ENCODE measurements at regions not wholly inside any gene's neighbourhood (a gene's known extent, or its start where the extent isn't known, plus 50 kb on each side); places are given as distances from the start of the nearest gene placed in this dataset.
"Not testable (repeated sequence)": the region's sequence is repeated elsewhere in the genome, so short reads cannot be mapped to it uniquely, and the experiment has no call there.

- no peak for DNase-seq (ENCODE audit: low read depth)
Observed at GRCh38 chr22:45061332-45061731, 51.5 kb upstream of the PHF21B start.

- DNase-seq (ENCODE audit: low read depth) = peak; percentile 93
Observed at GRCh38 chr22:45064313-45065278, 54.8 kb upstream of the PHF21B start.

- DNase-seq (ENCODE audit: low read depth) = no peak
Observed at GRCh38 chr22:45065726-45066125, 55.9 kb upstream of the PHF21B start.

DNA sequence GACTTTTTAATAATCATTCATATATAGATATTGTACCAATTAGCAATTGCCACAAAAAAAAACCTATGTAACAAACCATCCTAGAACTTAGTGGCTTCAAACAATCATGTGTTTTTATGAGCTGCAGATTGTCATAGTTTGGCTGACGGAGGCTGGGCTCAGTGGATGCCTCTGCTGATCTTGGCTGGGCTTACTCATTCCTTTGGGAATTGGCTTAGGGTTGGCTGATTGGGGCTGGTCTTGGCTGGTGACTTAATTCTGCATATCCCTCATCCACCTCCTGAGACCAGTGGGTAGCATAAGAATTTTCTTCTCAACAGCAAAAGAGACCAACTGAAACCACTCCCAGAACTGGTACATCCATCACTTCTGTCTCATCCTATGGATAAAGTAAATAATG is 57.9 kb upstream of the PHF21B start:
- DNase-seq (ENCODE audit: low read depth) = peak; percentile 14

- no peak for DNase-seq (ENCODE audit: low read depth)
Observed at GRCh38 chr22:45069925-45070324, 60.1 kb upstream of the PHF21B start.

DNA sequence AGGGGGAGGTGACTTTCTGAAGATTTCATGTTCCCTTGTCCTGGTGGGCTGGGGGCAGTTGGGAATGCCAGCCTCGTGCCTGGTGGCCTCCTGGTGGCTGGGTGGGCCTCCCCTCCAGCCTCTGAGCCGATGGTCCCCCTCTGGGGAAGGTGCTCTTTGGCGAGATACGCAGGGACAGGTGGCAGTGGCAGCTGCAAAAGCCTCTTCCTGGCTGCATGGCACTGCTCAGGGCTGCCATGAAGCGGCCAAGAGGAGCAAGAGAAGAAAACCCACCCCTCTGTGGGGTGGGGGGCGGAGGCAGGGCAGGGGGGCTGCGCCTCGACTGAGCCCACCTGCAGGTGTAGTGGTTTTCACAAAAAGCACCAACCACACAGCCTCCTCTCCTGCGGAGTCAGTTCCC is 61.8 kb upstream of the PHF21B start:
- no peak for DNase-seq (ENCODE audit: low read depth)

GRCh38 chr22:45072322-45072903 is 62.6 kb upstream of the PHF21B start:
- DNase-seq (ENCODE audit: low read depth) = peak; percentile 73

DNA sequence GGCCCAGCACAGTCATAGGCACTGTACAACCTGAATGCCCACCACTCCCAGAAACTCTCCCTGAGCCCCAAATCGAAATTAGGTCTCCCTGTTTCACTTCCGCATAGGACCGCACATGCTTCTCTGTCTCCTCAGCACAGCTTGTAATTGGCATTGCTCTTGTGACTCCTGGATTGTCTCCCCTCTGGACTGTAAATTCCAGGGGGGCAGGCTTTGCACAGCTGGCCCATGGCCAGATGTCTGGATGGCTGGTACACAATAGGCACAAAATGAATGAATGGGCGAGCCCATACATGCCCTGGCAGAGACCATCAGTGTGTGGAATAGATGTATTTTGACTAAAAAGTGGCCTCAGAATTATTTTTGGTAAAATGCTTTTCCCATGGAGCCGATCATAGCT is 63.3 kb upstream of the PHF21B start:
- DNase-seq (ENCODE audit: low read depth) = no peak

DNA sequence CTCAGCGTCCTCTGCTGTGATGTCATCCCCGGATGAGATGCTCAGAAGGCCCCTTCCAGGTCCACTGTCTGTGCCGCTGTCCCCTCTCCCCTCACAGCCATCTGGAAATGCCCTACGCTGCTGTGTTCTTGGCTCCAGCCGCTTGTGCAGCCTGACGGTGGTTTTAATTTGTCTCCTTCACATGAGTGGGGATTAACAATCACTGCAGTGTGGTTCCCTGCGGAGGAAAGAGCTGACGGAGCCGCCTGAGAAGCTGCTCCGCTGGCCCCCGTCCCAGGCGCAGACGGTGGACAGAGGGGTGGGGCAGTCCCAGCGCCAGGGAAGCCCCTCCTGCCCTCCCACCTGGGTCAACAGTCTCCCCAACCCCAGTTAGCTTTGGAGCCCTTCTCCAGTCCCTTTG is 67.5 kb upstream of the PHF21B start:
- no peak for DNase-seq (ENCODE audit: low read depth)

DNA sequence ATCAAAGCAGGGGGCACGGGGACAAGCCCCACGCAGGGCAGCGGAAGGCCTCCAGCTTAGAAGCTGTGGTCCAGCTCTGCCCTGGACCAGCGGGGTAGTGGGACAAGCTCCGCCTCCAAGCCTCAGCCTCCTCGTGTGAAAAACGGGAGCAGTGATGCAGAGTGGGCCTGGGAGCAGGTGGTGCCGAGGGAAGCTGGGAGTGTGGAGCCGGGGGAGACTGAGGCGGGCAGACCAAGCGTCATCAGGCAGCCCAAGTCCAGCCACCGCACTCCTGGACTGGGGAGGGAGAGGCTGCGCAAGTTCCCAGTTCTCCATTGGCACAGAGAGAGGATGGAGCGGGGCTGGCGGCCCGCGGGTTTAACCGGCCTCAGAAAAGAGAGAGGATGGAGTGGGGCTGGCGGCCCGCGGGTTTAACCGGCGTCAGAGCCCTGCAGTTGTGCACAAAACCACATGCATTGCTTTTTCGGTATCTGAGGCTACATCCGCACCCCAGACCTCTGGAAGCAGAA is 68.1 kb upstream of the PHF21B start:
- no peak for DNase-seq (ENCODE audit: low read depth)

DNA sequence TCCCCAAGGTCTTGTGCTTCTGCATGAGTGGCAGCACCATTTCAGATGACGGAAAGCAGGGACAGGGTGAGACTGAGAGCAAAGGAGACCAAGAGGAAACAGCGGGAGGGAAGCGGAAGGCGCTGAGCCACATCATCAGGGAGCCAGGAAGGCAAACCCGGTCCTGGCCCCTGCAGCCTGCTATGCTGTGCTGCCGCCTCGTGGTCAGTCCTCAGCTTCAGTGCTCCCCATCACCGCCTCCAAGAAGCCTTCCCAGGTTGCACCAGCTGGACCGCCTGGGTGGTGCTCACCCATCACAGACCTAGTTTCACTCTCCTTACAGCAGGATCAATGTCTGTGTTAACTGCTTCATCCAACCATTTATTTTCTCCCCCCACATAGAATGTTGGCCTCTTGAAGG is 73.0 kb upstream of the PHF21B start:
- no peak for DNase-seq (ENCODE audit: low read depth)

DNA sequence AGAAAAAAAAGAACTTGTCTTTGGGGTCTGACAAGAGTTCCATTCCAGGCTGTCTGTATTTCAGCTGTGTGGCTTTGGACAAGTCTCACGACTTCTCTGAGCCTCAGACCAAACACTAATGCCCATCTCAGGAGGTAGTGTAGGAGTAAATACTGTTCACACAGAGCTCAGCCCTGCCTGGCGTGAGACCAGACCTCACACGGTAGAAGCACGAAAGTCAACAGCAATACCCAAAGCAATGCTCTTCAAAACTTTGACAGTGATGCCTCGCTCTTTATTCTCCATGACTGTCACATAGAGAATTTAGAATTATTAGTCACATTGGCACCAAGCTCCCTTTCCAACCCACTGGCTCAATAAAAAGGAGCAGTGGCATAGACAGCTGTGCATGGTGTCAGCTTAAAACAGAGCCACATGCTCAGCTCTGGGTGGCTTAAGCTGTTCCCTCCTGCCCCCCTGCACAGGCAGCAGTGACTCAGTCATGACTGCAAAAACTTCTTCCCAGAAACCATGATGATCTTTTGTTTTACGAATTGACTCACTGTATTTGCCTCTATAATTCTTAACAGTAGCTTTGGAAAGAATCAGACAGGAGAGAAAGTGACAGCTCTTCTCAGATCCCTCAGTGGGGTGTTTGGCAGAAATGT is 74.0 kb upstream of the PHF21B start:
- peak; percentile 95 for DNase-seq (ENCODE audit: low read depth)

DNA sequence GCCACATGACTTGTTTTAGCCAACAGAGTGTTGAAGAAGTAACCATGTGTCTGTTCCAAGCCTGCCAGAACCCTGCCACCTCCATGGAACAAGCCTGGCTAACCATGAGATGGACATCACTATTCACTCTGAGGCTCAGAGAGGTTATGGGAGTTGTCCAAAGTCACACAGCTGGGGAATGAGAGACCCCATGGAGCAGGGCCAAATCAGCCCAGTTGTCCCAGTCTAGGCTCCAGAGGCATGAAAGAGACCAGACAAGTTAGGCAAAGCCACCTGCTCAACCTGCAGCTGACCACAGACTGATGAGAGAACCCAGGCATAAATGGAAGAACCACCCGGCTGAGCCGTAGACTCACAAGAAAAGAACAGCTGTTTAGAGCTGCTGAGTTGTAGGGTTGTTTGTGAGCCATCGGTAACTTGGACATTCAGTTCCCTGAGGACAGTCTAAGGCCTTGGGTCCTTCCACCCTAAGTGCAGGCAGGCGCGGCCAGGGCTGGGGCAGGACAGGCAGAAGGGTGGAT is 74.7 kb upstream of the PHF21B start:
- DNase-seq (ENCODE audit: low read depth) = peak; percentile 67

DNA sequence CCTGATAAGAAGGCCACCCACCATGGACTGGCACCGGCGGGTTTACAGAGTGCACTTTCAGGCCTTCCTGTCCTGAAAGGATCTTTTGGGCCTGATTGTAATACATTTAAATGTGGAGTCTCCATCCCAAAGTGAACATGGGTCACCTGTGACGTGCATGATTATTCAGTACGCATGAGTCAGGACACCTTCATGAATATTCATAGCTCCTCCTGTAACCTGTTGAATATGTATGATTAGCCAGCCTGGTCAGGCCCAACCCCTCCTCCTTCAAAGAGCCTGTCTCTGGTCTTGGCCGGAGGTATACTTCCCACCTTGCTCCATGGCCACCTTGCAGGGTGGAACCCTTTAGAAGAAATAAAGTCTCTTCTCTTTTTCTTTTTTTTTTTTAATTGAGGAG is 75.9 kb upstream of the NUP50 start:
- DNase-seq (ENCODE audit: low read depth) = no peak

DNA sequence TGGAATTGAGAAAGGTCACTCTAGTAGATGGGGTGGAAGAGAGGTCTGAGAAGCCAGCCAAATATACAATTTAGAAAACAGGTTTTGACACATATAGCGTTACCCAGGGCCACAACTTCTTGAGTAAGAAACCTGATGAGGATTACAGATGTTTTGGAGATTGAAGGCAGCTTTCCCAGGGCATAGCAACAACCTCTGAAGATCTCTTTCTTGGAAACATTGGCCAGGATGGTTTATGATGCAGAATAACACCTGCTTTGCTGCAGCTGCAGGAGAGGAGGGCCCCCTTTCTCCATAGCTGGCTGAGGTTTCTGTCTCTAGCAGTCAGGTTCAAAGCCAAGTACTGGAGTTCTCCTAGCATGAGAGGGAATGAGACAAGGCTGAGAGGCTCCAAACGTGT is 75.1 kb upstream of the NUP50 start:
- no peak for DNase-seq (ENCODE audit: low read depth)

GRCh38 chr22:45090497-45090910 is 73.2 kb upstream of the NUP50 start:
- no peak for DNase-seq (ENCODE audit: low read depth)

GRCh38 chr22:45091254-45091854 is 72.4 kb upstream of the NUP50 start:
- no peak for DNase-seq (ENCODE audit: low read depth)

DNA sequence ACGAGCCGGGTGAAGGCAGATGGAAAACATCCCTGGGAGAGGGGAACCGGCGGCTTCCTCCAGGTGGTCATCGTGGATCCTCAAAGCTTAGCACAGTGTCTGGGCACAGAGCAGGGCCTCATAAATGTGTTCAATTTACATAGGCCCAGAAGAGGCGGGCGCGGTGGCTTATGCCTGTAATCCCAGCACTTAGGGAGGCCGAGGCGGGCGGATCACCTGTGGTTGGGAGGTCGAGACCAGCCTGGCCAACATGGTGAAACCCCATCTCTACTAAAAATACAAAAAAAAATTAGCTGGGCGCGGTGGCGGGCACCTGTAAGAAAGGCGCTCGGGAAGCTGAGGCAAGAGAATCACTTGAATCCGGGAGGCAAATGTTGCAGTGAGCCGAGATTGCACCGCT is 71.8 kb upstream of the NUP50 start:
- not testable (repeated sequence) for DNase-seq (ENCODE audit: low read depth)

DNA sequence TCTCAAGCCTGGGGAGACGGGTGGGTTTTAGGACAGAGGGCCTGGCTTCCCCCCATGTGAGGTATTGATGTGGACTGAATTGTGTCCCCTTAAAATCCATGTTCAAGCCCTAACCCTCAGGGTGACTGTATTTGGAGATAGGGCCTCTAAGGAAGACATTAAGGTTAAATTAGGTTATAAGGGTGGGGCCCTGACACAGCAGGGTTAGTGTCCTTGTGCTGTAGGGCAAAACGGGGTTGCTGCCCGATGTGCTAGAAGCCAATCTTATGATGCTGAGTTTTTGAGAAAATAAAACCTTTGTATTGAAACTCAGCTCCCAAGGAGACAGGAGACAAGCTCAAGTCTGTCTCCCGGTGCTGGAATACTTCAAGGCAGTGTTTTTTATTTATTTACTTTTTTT is 71.1 kb upstream of the NUP50 start:
- no peak for DNase-seq (ENCODE audit: low read depth)

DNA sequence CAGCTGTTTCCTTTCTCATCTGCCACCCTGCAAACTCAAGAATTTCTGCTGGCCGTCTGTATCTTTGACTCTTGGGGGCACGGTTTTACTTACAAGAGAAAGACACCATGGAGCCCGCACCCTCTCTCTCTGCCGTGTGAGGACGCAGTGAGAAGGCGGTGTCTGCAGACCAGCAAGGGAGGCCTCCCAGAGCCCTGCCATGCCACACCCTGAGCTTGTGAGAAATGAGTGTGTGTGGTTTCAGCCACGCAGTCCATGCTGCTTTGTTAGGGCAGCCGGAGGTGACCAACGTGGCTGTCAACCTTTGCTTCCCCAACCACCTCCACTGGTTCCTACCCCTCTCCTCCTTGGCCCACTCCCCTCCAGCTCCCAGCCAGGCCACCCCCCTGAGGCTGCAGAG is 70.1 kb upstream of the NUP50 start:
- no peak for DNase-seq (ENCODE audit: low read depth)

DNA sequence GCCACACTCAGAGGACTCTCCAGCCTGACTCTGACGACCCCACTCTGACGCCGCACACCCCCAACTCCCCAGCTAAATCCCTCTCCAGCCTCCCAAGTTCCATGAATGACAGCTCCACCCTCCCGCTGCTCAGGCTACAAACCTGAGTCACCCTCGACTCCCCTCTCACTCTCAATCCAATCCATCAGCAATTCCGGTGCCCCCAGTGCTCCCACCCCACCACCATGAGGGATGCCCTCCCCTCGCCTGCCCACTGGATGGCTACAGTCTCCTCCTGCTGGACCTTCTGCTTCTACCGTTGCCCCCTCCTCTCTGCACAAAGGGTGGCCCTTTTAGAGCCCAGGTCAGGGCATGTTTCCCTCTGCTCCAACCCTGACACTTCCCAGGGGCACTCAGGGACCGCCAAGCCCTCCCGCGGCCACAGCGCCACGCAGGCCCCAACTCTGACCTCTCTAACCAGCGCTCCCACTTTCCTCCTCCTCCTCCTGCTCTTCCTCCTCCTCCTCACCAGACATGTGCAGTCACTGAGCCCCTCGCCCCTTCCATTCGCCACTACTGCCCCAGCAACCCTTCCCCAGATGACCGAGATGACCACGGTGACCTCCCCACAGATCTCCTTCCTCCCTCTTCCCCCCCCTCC is 69.5 kb upstream of the NUP50 start:
- DNase-seq (ENCODE audit: low read depth) = no peak
